GM19324 (cell line): ENCODE measurements at regions not wholly inside any gene's neighbourhood (a gene's known extent, or its start where the extent isn't known, plus 50 kb on each side); places are given as distances from the start of the nearest gene placed in this dataset.
"Not testable (repeated sequence)": the region's sequence is repeated elsewhere in the genome, so short reads cannot be mapped to it uniquely, and the experiment has no call there.

Experiments used
- ATAC-seq: cut with Tn5 transposase; IDR thresholded peaks from one replicate; pipeline ENCODE4 v1.9.1; 2021; ENCODE audit warnings: mild to moderate bottlenecking, moderate library complexity; ENCODE audit not compliant: unreplicated experiment, low FRiP score

GRCh38 chr3:127443581-127444375 lies 146.8 kb downstream of the TPRA1 start:
- ATAC-seq, result no peak

GRCh38 chr3:127442506-127442905 lies 148.0 kb downstream of the TPRA1 start:
- no peak for ATAC-seq

- ATAC-seq, result no peak
Measured at GRCh38 chr3:127441764-127442163, 148.8 kb downstream of the TPRA1 start.

- ATAC-seq, result no peak
Measured at GRCh38 chr3:127440384-127440783, 150.1 kb downstream of the TPRA1 start.

GRCh38 chr3:127439621-127440020 lies 150.9 kb downstream of the TPRA1 start:
- no peak for ATAC-seq

- no peak for ATAC-seq
Measured at GRCh38 chr3:127438951-127439350, 151.1 kb upstream of the PRR20G start.

GRCh38 chr3:127438371-127438770 lies 150.5 kb upstream of the PRR20G start:
- no peak for ATAC-seq

GRCh38 chr3:127435299-127435698 lies 147.5 kb upstream of the PRR20G start:
- not testable (repeated sequence) for ATAC-seq

GRCh38 chr3:127431066-127431465 lies 143.2 kb upstream of the PRR20G start:
- ATAC-seq, result no peak

- ATAC-seq, result no peak
Measured at GRCh38 chr3:127428344-127428997, 140.6 kb upstream of the PRR20G start.

GRCh38 chr3:127427666-127428065 lies 139.8 kb upstream of the PRR20G start:
- no peak for ATAC-seq

- ATAC-seq, result no peak
Measured at GRCh38 chr3:127427156-127427555, 139.3 kb upstream of the PRR20G start.

- no peak for ATAC-seq
Measured at GRCh38 chr3:127426444-127427153, 138.8 kb upstream of the PRR20G start.

GRCh38 chr3:127425505-127426443 lies 137.9 kb upstream of the PRR20G start:
- ATAC-seq, result no peak

- no peak for ATAC-seq
Measured at GRCh38 chr3:127424766-127425504, 137.1 kb upstream of the PRR20G start.

GRCh38 chr3:127423856-127424765 lies 136.3 kb upstream of the PRR20G start:
- ATAC-seq, result no peak

GRCh38 chr3:127422663-127423375 lies 135.0 kb upstream of the PRR20G start:
- ATAC-seq, result no peak
